Loucy (cell line): ENCODE measurements at regions not wholly inside any gene's neighbourhood (a gene's known extent, or its start where the extent isn't known, plus 50 kb on each side); places are given as distances from the start of the nearest gene placed in this dataset.

Source experiments
- CTCF ChIP-seq: fragments of 200-600 bp; sonication (generic); conservative IDR thresholded peaks from 2 replicates; pipeline ENCODE4 v1.5.1; 2014; ENCODE audit warnings: mild to moderate bottlenecking, antibody characterized with exemption, low read length
- EZH2phosphoT487 ChIP-seq: fragments of 200-600 bp; IDR thresholded peaks from 2 replicates; pipeline ENCODE4 v1.6.1; 2018; ENCODE audit warnings: antibody characterized with exemption, mild to moderate bottlenecking, moderate library complexity, borderline replicate concordance

GRCh38 chr4:125400756-125401155, 86.0 kb downstream of the FAT4 start:
- TF ChIP-seq CTCF (no peak), EZH2phosphoT487 (no peak)
